Right lobe of liver (tissue), 4 donors: ENCODE measurements at regions not wholly inside any gene's neighbourhood (a gene's known extent, or its start where the extent isn't known, plus 50 kb on each side); places are given as distances from the start of the nearest gene placed in this dataset.

Source experiments
- POLR2A ChIP-seq: fragments of 450-650 bp; IDR thresholded peaks from one replicate; pipeline ENCODE4 v1.6.1; 2017; ENCODE audit warnings: antibody characterized with exemption, mild to moderate bottlenecking
- TF ChIP-seq, protein P1 (sequence below), 4 donors: fragments of 200-600 bp in 3 of 4; fragments of 450-650 bp in 1 of 4; IDR thresholded peaks; one replicate each; pipeline versions ENCODE4 v1.5.1 to v1.8.0; 2016 to 2022; ENCODE audit warnings: antibody characterized with exemption in 4 of 4, mild to moderate bottlenecking in 2 of 4
- donor health status: DM: no; HTN: no; CAD: no.
- donor health status: DM: no; HTN: no; CAD: no.
- donor health status: DM: no; HTN: yes; CAD: no.

GRCh38 chrX:94813541-94813940, 1139.5 kb downstream of the FAM133A start:
- TF ChIP-seq, protein P1, sequence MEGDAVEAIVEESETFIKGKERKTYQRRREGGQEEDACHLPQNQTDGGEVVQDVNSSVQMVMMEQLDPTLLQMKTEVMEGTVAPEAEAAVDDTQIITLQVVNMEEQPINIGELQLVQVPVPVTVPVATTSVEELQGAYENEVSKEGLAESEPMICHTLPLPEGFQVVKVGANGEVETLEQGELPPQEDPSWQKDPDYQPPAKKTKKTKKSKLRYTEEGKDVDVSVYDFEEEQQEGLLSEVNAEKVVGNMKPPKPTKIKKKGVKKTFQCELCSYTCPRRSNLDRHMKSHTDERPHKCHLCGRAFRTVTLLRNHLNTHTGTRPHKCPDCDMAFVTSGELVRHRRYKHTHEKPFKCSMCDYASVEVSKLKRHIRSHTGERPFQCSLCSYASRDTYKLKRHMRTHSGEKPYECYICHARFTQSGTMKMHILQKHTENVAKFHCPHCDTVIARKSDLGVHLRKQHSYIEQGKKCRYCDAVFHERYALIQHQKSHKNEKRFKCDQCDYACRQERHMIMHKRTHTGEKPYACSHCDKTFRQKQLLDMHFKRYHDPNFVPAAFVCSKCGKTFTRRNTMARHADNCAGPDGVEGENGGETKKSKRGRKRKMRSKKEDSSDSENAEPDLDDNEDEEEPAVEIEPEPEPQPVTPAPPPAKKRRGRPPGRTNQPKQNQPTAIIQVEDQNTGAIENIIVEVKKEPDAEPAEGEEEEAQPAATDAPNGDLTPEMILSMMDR (IDR thresholded peaks at IDR 0.05), result no peak
- no peak for TF ChIP-seq POLR2A
